ENCODE measurements at regions not wholly inside any gene's neighbourhood (a gene's known extent, or its start where the extent isn't known, plus 50 kb on each side); places are given as distances from the start of the nearest gene placed in this dataset.

DNA sequence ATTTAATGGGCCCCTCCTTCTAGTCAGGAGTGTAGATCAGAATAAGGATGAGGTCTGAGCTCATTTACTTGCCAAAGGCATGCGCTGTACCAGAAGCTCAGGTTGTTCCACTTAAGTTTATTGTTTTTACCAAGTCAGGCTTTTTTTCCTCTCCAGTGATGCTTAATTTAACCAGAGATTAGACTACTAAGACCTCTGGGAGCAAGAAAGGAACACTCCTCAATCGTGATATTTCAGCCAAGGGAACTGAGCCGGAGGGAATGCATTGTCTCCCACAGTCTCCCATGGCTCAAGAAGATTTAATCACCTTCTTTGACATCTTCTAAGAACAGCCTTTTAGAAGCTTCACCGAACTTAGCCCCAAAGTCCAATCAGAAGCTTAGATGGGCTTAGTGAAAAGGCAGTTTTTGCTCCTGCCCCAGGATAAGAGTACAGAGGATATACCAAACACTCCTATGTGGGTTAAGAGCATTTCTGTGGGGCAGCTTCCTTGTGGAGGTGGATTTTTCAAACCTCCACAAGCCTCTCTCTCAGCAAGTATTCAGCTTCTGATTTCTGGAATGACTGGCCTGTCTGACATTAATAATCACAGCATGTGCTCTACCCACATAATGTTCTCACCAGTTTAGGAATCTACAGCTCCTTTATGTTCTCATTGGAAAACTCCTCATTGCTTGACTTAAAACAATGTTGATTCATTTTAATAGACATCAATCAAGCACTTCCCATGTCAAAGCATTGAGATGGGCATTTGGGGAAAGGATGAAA is 322.7 kb downstream of the SUCLA2 start:
- Histone ChIP-seq H3K27me3 (no peaks in the 10 kb centered on the region), H3K4me1 (no peaks in the 10 kb centered on the region), H3K9me3 (no peaks in the 10 kb centered on the region), H3K36me3 (no peaks in the 10 kb centered on the region), H3K27ac (no peak overlapping the region), H3K4me3 (no peak overlapping the region)
- intact Hi-C loops (cut with DNase I; ENCODE audit: low total_unique reads), result no loop called here
- DNase-seq (ENCODE audit: low spot score in 2 of 2), result no peak
- no peak for TF ChIP-seq POLR2A (IDR thresholded peaks at IDR 0.05)
- TF ChIP-seq, protein P1, sequence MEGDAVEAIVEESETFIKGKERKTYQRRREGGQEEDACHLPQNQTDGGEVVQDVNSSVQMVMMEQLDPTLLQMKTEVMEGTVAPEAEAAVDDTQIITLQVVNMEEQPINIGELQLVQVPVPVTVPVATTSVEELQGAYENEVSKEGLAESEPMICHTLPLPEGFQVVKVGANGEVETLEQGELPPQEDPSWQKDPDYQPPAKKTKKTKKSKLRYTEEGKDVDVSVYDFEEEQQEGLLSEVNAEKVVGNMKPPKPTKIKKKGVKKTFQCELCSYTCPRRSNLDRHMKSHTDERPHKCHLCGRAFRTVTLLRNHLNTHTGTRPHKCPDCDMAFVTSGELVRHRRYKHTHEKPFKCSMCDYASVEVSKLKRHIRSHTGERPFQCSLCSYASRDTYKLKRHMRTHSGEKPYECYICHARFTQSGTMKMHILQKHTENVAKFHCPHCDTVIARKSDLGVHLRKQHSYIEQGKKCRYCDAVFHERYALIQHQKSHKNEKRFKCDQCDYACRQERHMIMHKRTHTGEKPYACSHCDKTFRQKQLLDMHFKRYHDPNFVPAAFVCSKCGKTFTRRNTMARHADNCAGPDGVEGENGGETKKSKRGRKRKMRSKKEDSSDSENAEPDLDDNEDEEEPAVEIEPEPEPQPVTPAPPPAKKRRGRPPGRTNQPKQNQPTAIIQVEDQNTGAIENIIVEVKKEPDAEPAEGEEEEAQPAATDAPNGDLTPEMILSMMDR (IDR thresholded peaks at IDR 0.05), result no peak
- no peak for TF ChIP-seq POLR2AphosphoS5 (IDR thresholded peaks at IDR 0.05)

DNA sequence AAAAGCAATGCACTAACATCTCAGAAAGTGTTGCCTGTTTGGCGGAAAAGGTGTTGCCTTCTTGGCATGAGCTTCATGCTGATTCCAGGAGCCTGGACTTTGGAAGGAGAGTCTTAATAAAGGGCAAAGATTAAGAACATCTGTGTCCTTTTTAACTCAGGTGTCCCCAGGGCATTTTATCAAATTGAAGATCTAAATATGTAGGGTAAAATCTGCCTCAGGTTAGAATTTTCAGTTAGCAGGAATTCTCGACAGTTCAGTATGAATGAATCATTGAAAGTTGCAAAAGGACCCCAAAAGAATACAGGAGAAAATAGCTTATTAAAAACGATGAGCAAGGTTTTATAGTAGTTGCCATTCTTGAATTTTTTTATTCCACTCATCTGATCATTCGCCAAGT is 325.2 kb downstream of the SUCLA2 start:
- intact Hi-C loops (cut with DNase I; ENCODE audit: low total_unique reads), result no loop called here
- H3K27ac ChIP-seq, result no peak overlapping the region
- H3K36me3 ChIP-seq, result no peaks in the 10 kb centered on the region
- TF ChIP-seq POLR2AphosphoS5 (IDR thresholded peaks at IDR 0.05) (no peak), POLR2A (IDR thresholded peaks at IDR 0.05) (no peak)
- TF ChIP-seq, protein P1 (IDR thresholded peaks at IDR 0.05), result no peak
- no peaks in the 10 kb centered on the region for H3K4me1 ChIP-seq
- no peak for DNase-seq (ENCODE audit: low spot score in 2 of 2)
- H3K27me3 ChIP-seq, result no peaks in the 10 kb centered on the region
- no peaks in the 10 kb centered on the region for H3K9me3 ChIP-seq
- no peak overlapping the region for H3K4me3 ChIP-seq

DNA sequence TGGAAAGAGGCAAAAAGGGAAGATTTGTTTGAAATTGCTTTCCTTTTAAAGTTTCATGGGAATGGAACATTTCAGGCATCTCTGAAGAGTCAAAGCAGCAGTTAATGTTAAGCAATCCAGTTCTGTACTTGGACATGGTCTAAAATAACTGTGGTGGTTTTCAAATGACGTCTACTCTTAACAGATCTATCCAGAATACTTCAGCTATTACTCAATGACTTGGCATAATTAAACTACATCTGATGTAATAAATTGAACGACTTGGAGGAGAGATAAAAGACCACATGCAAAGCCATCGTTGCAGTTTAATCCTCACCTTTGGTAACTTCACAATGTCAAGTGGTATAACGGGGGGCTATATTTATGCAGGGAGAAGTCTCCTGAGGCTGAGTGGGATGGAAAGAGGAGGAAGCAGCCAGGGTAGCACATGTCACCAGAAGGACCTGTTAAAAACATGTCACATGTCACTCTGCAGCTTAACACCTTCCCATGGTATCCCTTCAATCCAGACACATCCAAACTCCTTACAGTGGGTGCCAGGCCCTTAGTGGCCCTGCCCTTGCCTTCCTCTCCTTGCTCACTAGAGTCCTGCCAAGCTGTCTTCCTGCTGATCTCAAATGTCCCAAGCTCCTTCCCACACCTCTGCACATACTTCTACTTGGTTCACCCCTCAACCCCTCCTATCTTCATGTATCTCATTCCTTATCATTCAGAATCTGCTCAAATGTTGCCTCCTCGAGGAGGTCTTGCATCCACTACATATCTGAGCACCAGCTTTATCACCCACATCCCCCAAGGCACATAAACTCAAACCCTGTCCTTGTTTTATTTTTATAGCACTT is 327.8 kb downstream of the SUCLA2 start:
- intact Hi-C loops (cut with DNase I; ENCODE audit: low total_unique reads), result no loop called here
- no peak for DNase-seq (ENCODE audit: low spot score in 2 of 2)
- H3K9me3 ChIP-seq, result no peaks in the 10 kb centered on the region
- TF ChIP-seq, protein P1 (IDR thresholded peaks at IDR 0.05), result no peak
- TF ChIP-seq POLR2A (IDR thresholded peaks at IDR 0.05), result no peak
- TF ChIP-seq POLR2AphosphoS5 (IDR thresholded peaks at IDR 0.05), result no peak
- H3K4me1 ChIP-seq, result no peaks in the 10 kb centered on the region
- no peak overlapping the region for H3K4me3 ChIP-seq
- H3K36me3 ChIP-seq, result no peaks in the 10 kb centered on the region
- peak overlapping the region; percentile 5 to 23 for H3K27ac ChIP-seq
- H3K27me3 ChIP-seq, result no peaks in the 10 kb centered on the region

DNA sequence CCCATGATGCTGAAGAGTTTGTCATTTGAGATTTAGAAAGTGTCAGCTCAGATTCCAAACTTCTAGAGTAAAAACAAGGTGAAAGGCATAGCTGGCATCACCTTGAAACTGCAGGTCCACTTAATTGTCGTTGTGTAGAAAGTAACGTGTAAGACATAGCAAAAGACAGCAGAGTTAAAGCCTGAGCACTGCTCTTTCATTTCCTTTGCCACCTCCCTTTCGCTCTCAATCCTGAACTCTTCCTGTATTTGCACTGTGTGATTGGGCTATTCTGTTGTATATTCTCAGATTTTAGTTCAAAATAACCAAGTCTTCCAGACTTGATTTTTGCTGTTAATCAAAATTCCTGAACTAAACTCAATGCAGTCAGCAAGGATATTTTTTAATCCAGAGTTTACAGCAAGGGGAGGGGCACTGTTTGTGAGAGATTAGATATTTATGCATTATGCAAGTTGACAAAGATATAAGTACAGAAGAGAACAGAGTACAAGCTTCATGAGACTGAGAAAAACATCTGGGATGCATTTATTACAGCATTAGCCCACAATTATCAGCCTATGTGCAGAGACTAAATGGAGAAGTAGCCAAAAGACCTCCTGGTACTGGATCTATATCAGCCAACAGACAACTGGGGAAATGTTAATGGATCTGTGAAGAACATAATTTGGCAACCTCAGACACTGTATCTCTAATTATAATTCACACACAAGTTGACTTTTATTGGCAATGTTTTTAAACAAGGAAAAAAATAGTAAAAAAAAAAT is 328.6 kb downstream of the SUCLA2 start:
- TF ChIP-seq, protein P1 (IDR thresholded peaks at IDR 0.05), result no peak
- TF ChIP-seq POLR2AphosphoS5 (IDR thresholded peaks at IDR 0.05), result no peak
- TF ChIP-seq POLR2A (IDR thresholded peaks at IDR 0.05), result no peak
- H3K36me3 ChIP-seq, result no peaks in the 10 kb centered on the region
- intact Hi-C loops (cut with DNase I; ENCODE audit: low total_unique reads), result no loop called here
- no peak for DNase-seq (ENCODE audit: low spot score in 2 of 2)
- no peak overlapping the region for H3K4me3 ChIP-seq
- no peaks in the 10 kb centered on the region for H3K9me3 ChIP-seq
- no peaks in the 10 kb centered on the region for H3K4me1 ChIP-seq
- peak overlapping the region in 1 of 2 donors; percentile 38 for H3K27ac ChIP-seq
- H3K27me3 ChIP-seq, result no peaks in the 10 kb centered on the region
